K562 (cell line): ENCODE measurements at regions not wholly inside any gene's neighbourhood (a gene's known extent, or its start where the extent isn't known, plus 50 kb on each side); places are given as distances from the start of the nearest gene placed in this dataset.
"Not testable (repeated sequence)": the region's sequence is repeated elsewhere in the genome, so short reads cannot be mapped to it uniquely, and the experiment has no call there.

Experiments
- ATAC-seq: fragments of 200-7000 bp; cut with Tn5 transposase; 3 replicates; pipeline ENCODE4 v1.9.1; 2020; ENCODE audit warnings: moderate library complexity
- BruUV-seq: library from RNA; stranded (reverse); fragments of 400-500 nt; replicated peaks from 2 replicates; lab custom pipeline; 2021; lab: Mats Ljungman, UMichigan
- CTCF ChIA-PET: fragments of 300-600 bp; formaldehyde crosslinking; extraction: SDS; loops from one replicate; lab custom pipeline; 2021; ENCODE audit warnings: low intra/inter-chr PET ratio; lab: Yijun Ruan, JAX
- POLR2A ChIA-PET: fragments of 300-600, 350-650 bp; sonication (Branson Sonifier 250); formaldehyde crosslinking; extraction: SDS; loops from one replicate; lab custom pipeline; 2021; ENCODE audit warnings: antibody characterized with exemption, inconsistent platforms; lab: Yijun Ruan, JAX
- DNase-seq, 4 experiments: peaks; one replicate each; pipeline versions ENCODE4 v3.0.0 to v3.0.0-alpha.2; 2011 to 2018; ENCODE audit warnings: low spot score in 3 of 4, mixed read lengths in 3 of 4; ENCODE audit errors: extremely low read depth in 1 of 4
- FAIRE-seq: peaks from 2 replicates; lab custom pipeline; 2011; peaks lifted over from hg19 to GRCh38; lab: Jason Lieb, UNC
- H2AFZ ChIP-seq: 2 replicates; pipeline ENCODE4 v1.6.0; 2011; ENCODE audit warnings: low read depth, low read length, control low read depth, inconsistent platforms
- H3K27ac ChIP-seq: fragments of 200-600 bp; 3 replicates; pipeline ENCODE4 v1.8.0; 2011; ENCODE audit warnings: low read depth, mild to moderate bottlenecking, control low read depth, inconsistent platforms, low read length, moderate library complexity, mixed read lengths; ENCODE audit errors: extremely low read depth
- H3K27me3 ChIP-seq, 2 experiments: fragments of 300-600 bp in 1 of 2; 2 replicates in 1 of 2; 3 replicates in 1 of 2; pipeline versions ENCODE4 v1.6.0 to v1.8.0; 2011; ENCODE audit warnings: inconsistent platforms in 2 of 2, low read length in 2 of 2, mild to moderate bottlenecking in 1 of 2, mixed read lengths in 1 of 2, moderate library complexity in 1 of 2; ENCODE audit not compliant: control insufficient read depth in 2 of 2, insufficient read depth in 2 of 2
- H3K36me3 ChIP-seq: fragments of 300-600 bp; 3 replicates; pipeline ENCODE4 v1.8.0; 2011; ENCODE audit warnings: mild to moderate bottlenecking, low read length, inconsistent platforms; ENCODE audit not compliant: control insufficient read depth, insufficient read depth
- H3K4me1 ChIP-seq, 2 experiments: fragments of 200-600 bp in 1 of 2; replicated peaks in 1 of 2; 2 replicates in 1 of 2; 3 replicates in 1 of 2; pipeline versions ENCODE4 v1.5.1 to v1.8.0; 2011; ENCODE audit warnings: inconsistent platforms in 2 of 2, low read length in 2 of 2, mild to moderate bottlenecking in 1 of 2, mixed read lengths in 1 of 2, moderate library complexity in 1 of 2; ENCODE audit not compliant: control insufficient read depth in 2 of 2, insufficient read depth in 2 of 2
- H3K4me2 ChIP-seq: 2 replicates; pipeline ENCODE4 v1.6.1; 2011; ENCODE audit warnings: low read length, control low read depth, inconsistent platforms, mixed read lengths; ENCODE audit not compliant: insufficient read depth
- H3K4me3 ChIP-seq: fragments of 200-600 bp; sonication (generic), shearing (Covaris generic); 2 replicates; pipeline ENCODE4 v1.5.1; 2016; ENCODE audit warnings: control low read depth, inconsistent platforms
- H3K79me2 ChIP-seq: fragments of 200-600 bp; 3 replicates; pipeline ENCODE4 v1.8.0; 2011; ENCODE audit warnings: low read length, inconsistent platforms; ENCODE audit not compliant: control insufficient read depth, insufficient read depth
- H3K9ac ChIP-seq, 2 experiments: 2 replicates each; pipeline versions ENCODE4 v1.6.0 to v1.6.1; 2011; ENCODE audit warnings: low read depth in 2 of 2, low read length in 2 of 2, control low read depth in 1 of 2, inconsistent platforms in 1 of 2, mild to moderate bottlenecking in 1 of 2, mixed read lengths in 1 of 2; ENCODE audit not compliant: insufficient read depth in 1 of 2
- H3K9me1 ChIP-seq: one replicate; pipeline ENCODE4 v1.6.0; 2011; ENCODE audit warnings: inconsistent platforms, mild to moderate bottlenecking, low read length, moderate library complexity; ENCODE audit not compliant: control insufficient read depth, insufficient read depth
- H3K9me3 ChIP-seq: replicated peaks from 2 replicates; pipeline ENCODE4 v1.5.1; 2011; ENCODE audit warnings: low read depth, low read length, inconsistent platforms; ENCODE audit not compliant: control insufficient read depth, insufficient read depth
- H4K20me1 ChIP-seq: replicated peaks from 2 replicates; pipeline ENCODE4 v1.6.1; 2011; ENCODE audit warnings: low read length, inconsistent platforms, mixed read lengths; ENCODE audit not compliant: control insufficient read depth, insufficient read depth
- WGBS: fragments of 100-300 bp; shearing (Covaris generic); methylation state at CpG from one replicate; pipeline ENCODE4 v1.1.6; 2016; ENCODE audit warnings: low coverage, mixed read lengths; ENCODE audit not compliant: insufficient coverage; ENCODE audit errors: missing lambda C conversion rate; 5-methylcytosine and 5-hydroxymethylcytosine counted together
- in situ Hi-C: fragments of 300-500 bp; cut with MboI; formaldehyde crosslinking; loops from 4 replicates; pipeline ENCODE4 v1.15.0; 2018; ENCODE audit warnings: inconsistent platforms, mixed read lengths
- intact Hi-C: fragments of 100-400 bp; cut with micrococcal nuclease; formaldehyde crosslinking; loops from 2 replicates; pipeline ENCODE4 v1.14.2; 2022

- H3K9ac ChIP-seq, FAIRE-seq, H3K4me3 ChIP-seq, DNase-seq, intact Hi-C loops, CTCF ChIA-PET, H3K27me3 ChIP-seq, BruUV-seq, POLR2A ChIA-PET, H3K27ac ChIP-seq, H3K36me3 ChIP-seq, H3K4me2 ChIP-seq, H2AFZ ChIP-seq, H3K4me1 ChIP-seq, ATAC-seq, in situ Hi-C loops, H3K9me3 ChIP-seq, H3K79me2 ChIP-seq, H3K9me1 ChIP-seq, H4K20me1 ChIP-seq: not testable (repeated sequence)
- WGBS = 26% methylated on average over 5 of the region's 7 CpGs
These were observed 94.8 kb upstream of the CRYM start for GRCh38 chr16:21372862-21373261.

GRCh38 chr16:21372162-21372835, 94.2 kb upstream of the CRYM start:
- FAIRE-seq, H3K36me3 ChIP-seq, in situ Hi-C loops, intact Hi-C loops, H3K4me1 ChIP-seq, H3K9me1 ChIP-seq, CTCF ChIA-PET, H3K27me3 ChIP-seq, H3K4me2 ChIP-seq, H2AFZ ChIP-seq, H3K79me2 ChIP-seq, H4K20me1 ChIP-seq, H3K9ac ChIP-seq, DNase-seq, BruUV-seq, ATAC-seq, H3K9me3 ChIP-seq, H3K27ac ChIP-seq, POLR2A ChIA-PET, H3K4me3 ChIP-seq: not testable (repeated sequence)
- WGBS = 17% methylated on average over 13 of the region's 18 CpGs
